ENCODE measurements at regions not wholly inside any gene's neighbourhood (a gene's known extent, or its start where the extent isn't known, plus 50 kb on each side); places are given as distances from the start of the nearest gene placed in this dataset.

DNA sequence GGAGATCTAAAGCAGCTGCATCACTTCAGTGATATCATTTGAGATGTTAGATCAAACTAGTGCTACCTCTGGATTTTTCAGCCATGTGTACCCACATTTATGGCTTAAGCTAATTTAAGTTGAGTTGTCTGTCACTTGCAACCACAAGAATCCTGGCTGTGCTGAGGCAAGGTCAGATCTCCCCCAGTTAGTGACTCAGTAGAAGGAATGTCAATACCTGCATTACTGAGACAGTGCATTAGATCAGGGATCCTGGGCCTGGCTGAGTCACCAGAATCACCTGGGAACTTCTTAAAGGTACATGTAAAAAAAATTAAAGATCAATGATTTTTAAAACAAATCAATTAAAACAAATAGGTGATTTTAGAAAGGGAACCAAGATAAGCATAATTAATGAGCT lies 84.6 kb upstream of the GRIN2B start:
- ATAC-seq (ENCODE audit: poor library complexity) (no peak), DNase-seq (no peak)
- Mint-ChIP-seq H3K4me3 (no peak overlapping the region), H3K27ac (no peak overlapping the region), H3K36me3 (ENCODE audit: low read depth) (no peaks in the 10 kb centered on the region), H3K27me3 (peaks cover 12% of the 10 kb centered on the region), H3K4me1 (ENCODE audit: low read depth) (no peaks in the 10 kb centered on the region), H3K9me3 (no peaks in the 10 kb centered on the region)
- intact Hi-C loops (cut with DNase I, micrococcal nuclease) = no loop called here
- H3K27ac ChIP-seq (ENCODE audit: low read depth in 1 of 2, low read length in 2 of 2) = no peak overlapping the region
- H3K4me3 ChIP-seq (ENCODE audit: low read length) = no peak overlapping the region
- no peaks in the 10 kb centered on the region for H3K36me3 ChIP-seq (ENCODE audit: insufficient read depth, low read length)
- ChIA-PET POLR2A (no interaction called here), CTCF (no interaction called here)
- TF ChIP-seq, protein P1, sequence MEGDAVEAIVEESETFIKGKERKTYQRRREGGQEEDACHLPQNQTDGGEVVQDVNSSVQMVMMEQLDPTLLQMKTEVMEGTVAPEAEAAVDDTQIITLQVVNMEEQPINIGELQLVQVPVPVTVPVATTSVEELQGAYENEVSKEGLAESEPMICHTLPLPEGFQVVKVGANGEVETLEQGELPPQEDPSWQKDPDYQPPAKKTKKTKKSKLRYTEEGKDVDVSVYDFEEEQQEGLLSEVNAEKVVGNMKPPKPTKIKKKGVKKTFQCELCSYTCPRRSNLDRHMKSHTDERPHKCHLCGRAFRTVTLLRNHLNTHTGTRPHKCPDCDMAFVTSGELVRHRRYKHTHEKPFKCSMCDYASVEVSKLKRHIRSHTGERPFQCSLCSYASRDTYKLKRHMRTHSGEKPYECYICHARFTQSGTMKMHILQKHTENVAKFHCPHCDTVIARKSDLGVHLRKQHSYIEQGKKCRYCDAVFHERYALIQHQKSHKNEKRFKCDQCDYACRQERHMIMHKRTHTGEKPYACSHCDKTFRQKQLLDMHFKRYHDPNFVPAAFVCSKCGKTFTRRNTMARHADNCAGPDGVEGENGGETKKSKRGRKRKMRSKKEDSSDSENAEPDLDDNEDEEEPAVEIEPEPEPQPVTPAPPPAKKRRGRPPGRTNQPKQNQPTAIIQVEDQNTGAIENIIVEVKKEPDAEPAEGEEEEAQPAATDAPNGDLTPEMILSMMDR (IDR thresholded peaks at IDR 0.05) = no peak
- H3K4me1 ChIP-seq (ENCODE audit: insufficient read depth, low read length) = no peaks in the 10 kb centered on the region
- H3K27me3 ChIP-seq (ENCODE audit: control insufficient read depth in 1 of 2, insufficient read depth in 2 of 2, low read length in 2 of 2) = no peaks in the 10 kb centered on the region
- peaks cover 0 to 6% of the 10 kb centered on the region in 2 experiments for H3K9me3 ChIP-seq (ENCODE audit: control insufficient read depth in 1 of 2, insufficient read depth in 1 of 2, low read length in 2 of 2)

DNA sequence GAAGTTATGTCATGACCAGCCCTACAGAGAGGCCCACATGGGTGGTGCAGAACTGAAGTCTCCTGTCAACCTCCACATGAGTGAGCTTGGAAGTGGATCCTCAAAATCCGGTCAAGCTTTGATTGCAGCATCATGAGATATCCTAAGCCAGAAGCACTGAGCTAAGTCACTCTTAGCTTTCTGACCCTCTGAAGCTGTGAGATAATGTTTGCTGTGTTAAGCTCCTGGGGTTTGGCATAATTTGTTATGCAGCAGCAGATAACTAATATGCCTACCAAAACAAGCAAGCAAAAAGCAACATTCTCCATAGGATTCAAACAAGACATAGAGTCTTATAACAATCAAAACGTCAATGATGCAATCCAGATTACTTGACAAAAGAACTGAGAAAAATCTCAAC lies 87.6 kb upstream of the GRIN2B start:
- TF ChIP-seq, protein P1 (IDR thresholded peaks at IDR 0.05) = no peak
- no peak overlapping the region for H3K4me3 ChIP-seq (ENCODE audit: low read length)
- Mint-ChIP-seq H3K27me3 (peaks cover 12% of the 10 kb centered on the region), H3K4me3 (no peak overlapping the region), H3K4me1 (ENCODE audit: low read depth) (no peaks in the 10 kb centered on the region), H3K36me3 (ENCODE audit: low read depth) (no peaks in the 10 kb centered on the region), H3K9me3 (no peaks in the 10 kb centered on the region), H3K27ac (no peak overlapping the region)
- intact Hi-C loops (cut with DNase I, micrococcal nuclease) = no loop called here
- DNase-seq = no peak
- H3K36me3 ChIP-seq (ENCODE audit: insufficient read depth, low read length) = no peaks in the 10 kb centered on the region
- no peaks in the 10 kb centered on the region for H3K27me3 ChIP-seq (ENCODE audit: control insufficient read depth in 1 of 2, insufficient read depth in 2 of 2, low read length in 2 of 2)
- no peaks in the 10 kb centered on the region for H3K4me1 ChIP-seq (ENCODE audit: insufficient read depth, low read length)
- no peak overlapping the region for H3K27ac ChIP-seq (ENCODE audit: low read depth in 1 of 2, low read length in 2 of 2)
- ATAC-seq (ENCODE audit: poor library complexity) = no peak
- CTCF ChIA-PET = interaction anchor here (0.6 kb wide), 1 partner anchor 10 kb away, joined by 3 read pairs; no protein-coding TSS in a partner anchor
- POLR2A ChIA-PET = no interaction called here
- peaks cover 0 to 6% of the 10 kb centered on the region in 2 experiments for H3K9me3 ChIP-seq (ENCODE audit: control insufficient read depth in 1 of 2, insufficient read depth in 1 of 2, low read length in 2 of 2)

DNA sequence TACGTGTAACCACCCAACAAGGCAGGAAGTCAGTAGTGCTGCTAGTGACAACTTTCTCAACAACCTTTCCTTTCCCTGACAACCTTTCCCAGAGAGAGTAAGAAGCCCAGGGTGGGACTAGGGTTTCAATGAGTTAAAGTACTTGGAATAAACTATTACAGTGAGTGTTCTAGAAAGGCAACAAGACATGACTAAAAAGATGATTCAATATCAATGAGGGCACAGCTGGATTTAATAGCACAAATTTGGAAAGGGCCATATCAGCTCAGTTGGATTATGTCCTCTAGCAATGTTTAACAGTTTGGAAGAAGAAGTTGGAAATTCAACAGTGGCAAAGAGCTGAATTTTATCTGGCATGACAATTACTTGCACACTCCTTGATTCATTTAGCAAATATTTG lies 90.4 kb upstream of the GRIN2B start:
- no peak overlapping the region for H3K27ac Mint-ChIP-seq
- H3K36me3 ChIP-seq (ENCODE audit: insufficient read depth, low read length) = no peaks in the 10 kb centered on the region
- peaks cover under 1% of the 10 kb centered on the region for H3K9me3 Mint-ChIP-seq
- H3K27ac ChIP-seq (ENCODE audit: low read depth in 1 of 2, low read length in 2 of 2) = no peak overlapping the region
- H3K4me1 ChIP-seq (ENCODE audit: insufficient read depth, low read length) = no peaks in the 10 kb centered on the region
- ChIA-PET CTCF (no interaction called here), POLR2A (no interaction called here)
- ATAC-seq (ENCODE audit: poor library complexity) (no peak), DNase-seq (no peak)
- no peaks in the 10 kb centered on the region for H3K27me3 ChIP-seq (ENCODE audit: control insufficient read depth in 1 of 2, insufficient read depth in 2 of 2, low read length in 2 of 2)
- peaks cover 0 to 5% of the 10 kb centered on the region in 2 experiments for H3K9me3 ChIP-seq (ENCODE audit: control insufficient read depth in 1 of 2, insufficient read depth in 1 of 2, low read length in 2 of 2)
- TF ChIP-seq, protein P1 (IDR thresholded peaks at IDR 0.05) = no peak
- intact Hi-C loops (cut with DNase I, micrococcal nuclease) = no loop called here
- no peaks in the 10 kb centered on the region for H3K36me3 Mint-ChIP-seq (ENCODE audit: low read depth)
- no peak overlapping the region for H3K4me3 Mint-ChIP-seq
- H3K27me3 Mint-ChIP-seq = peaks cover 7% of the 10 kb centered on the region
- H3K4me3 ChIP-seq (ENCODE audit: low read length) = no peak overlapping the region
- H3K4me1 Mint-ChIP-seq (ENCODE audit: low read depth) = no peaks in the 10 kb centered on the region

All from CD4-positive, alpha-beta T cell (primary cell).